Endothelial cell of umbilical vein (primary cell): ENCODE measurements at regions not wholly inside any gene's neighbourhood (a gene's known extent, or its start where the extent isn't known, plus 50 kb on each side); places are given as distances from the start of the nearest gene placed in this dataset.

Experiments used
- BruUV-seq: library from RNA; stranded (reverse); fragments of 400-500 nt; replicated peaks from 2 replicates; lab custom pipeline; 2021; lab: Mats Ljungman, UMichigan
- CTCF ChIA-PET: fragments of 300-600, 350-600 bp; sonication (Branson Sonifier 250); formaldehyde crosslinking; loops from one replicate; lab custom pipeline; 2021; ENCODE audit warnings: antibody characterized with exemption, inconsistent platforms; lab: Charles Lee
- POLR2A ChIA-PET: fragments of 300-600, 350-600 bp; sonication (Branson Sonifier 250); formaldehyde crosslinking; loops from one replicate; lab custom pipeline; 2021; ENCODE audit warnings: antibody characterized with exemption, inconsistent platforms; lab: Charles Lee
- DNase-seq: peaks from one replicate; pipeline ENCODE4 v3.0.0-alpha.2; 2011; ENCODE audit warnings: low read depth, low spot score
- FAIRE-seq: peaks from 2 replicates; lab custom pipeline; 2011; peaks lifted over from hg19 to GRCh38; lab: Jason Lieb, UNC
- H2AFZ ChIP-seq: 2 replicates; pipeline ENCODE4 v1.6.0; 2012; ENCODE audit warnings: low read depth, low read length, control low read depth, inconsistent platforms
- H3K27ac ChIP-seq: 2 replicates; pipeline ENCODE4 v1.5.1; 2011; ENCODE audit warnings: low read depth, mild to moderate bottlenecking, control low read depth, low read length, moderate library complexity; ENCODE audit not compliant: insufficient read depth
- H3K27me3 ChIP-seq, 2 experiments: 2 replicates each; pipeline versions ENCODE4 v1.6.0 to v1.6.1; 2011; ENCODE audit warnings: low read length in 2 of 2, mixed read lengths in 1 of 2; ENCODE audit not compliant: control insufficient read depth in 2 of 2, insufficient read depth in 2 of 2
- H3K36me3 ChIP-seq, 2 experiments: 2 replicates in 1 of 2; 3 replicates in 1 of 2; pipeline ENCODE4 v1.5.1; 2011; ENCODE audit warnings: low read length in 2 of 2, mild to moderate bottlenecking in 1 of 2, moderate library complexity in 1 of 2; ENCODE audit not compliant: control insufficient read depth in 2 of 2, insufficient read depth in 2 of 2; ENCODE audit errors: extremely low read depth in 1 of 2
- H3K4me1 ChIP-seq: 3 replicates; pipeline ENCODE4 v1.5.1; 2011; ENCODE audit warnings: mild to moderate bottlenecking, low read length; ENCODE audit not compliant: control insufficient read depth, insufficient read depth; ENCODE audit errors: extremely low read depth
- H3K4me2 ChIP-seq: 2 replicates; pipeline ENCODE4 v1.6.1; 2011; ENCODE audit warnings: low read length, control low read depth, mixed read lengths; ENCODE audit not compliant: insufficient read depth
- H3K4me3 ChIP-seq, 3 experiments: fragments of 200-600 bp in 1 of 3; sonication (generic), shearing (Covaris generic) in 1 of 3; replicated peaks in 1 of 3; 2 replicates each; pipeline ENCODE4 v1.5.1; 2011 to 2016; ENCODE audit warnings: control low read depth in 3 of 3, low read length in 3 of 3, mild to moderate bottlenecking in 2 of 3, inconsistent platforms in 1 of 3, low read depth in 1 of 3, moderate library complexity in 1 of 3; ENCODE audit not compliant: insufficient read depth in 1 of 3
- H3K79me2 ChIP-seq: 2 replicates; pipeline ENCODE4 v1.6.0; 2012; ENCODE audit warnings: low read length, inconsistent platforms; ENCODE audit not compliant: control insufficient read depth, insufficient read depth
- H3K9ac ChIP-seq: replicated peaks from 2 replicates; pipeline ENCODE3; 2011; ENCODE audit warnings: low read length, control low read depth; ENCODE audit not compliant: insufficient read depth; ENCODE audit errors: extremely low read depth
- H3K9me1 ChIP-seq: replicated peaks from 3 replicates; pipeline ENCODE4 v1.6.0; 2011; ENCODE audit warnings: mild to moderate bottlenecking, low read length; ENCODE audit not compliant: control insufficient read depth, insufficient read depth; ENCODE audit errors: extremely low read depth
- H3K9me3 ChIP-seq: replicated peaks from 2 replicates; pipeline ENCODE4 v1.5.1; 2012; ENCODE audit warnings: low read length, inconsistent platforms; ENCODE audit not compliant: control insufficient read depth, insufficient read depth
- H4K20me1 ChIP-seq: replicated peaks from 2 replicates; pipeline ENCODE3; 2011; ENCODE audit warnings: mild to moderate bottlenecking, low read length; ENCODE audit not compliant: control insufficient read depth, insufficient read depth; ENCODE audit errors: extremely low read depth
- EZH2 ChIP-seq: IDR thresholded peaks from 2 replicates; pipeline ENCODE4 v1.6.1; 2012; ENCODE audit warnings: borderline replicate concordance, low read depth, mild to moderate bottlenecking, moderate library complexity, low read length, inconsistent platforms; ENCODE audit not compliant: severe bottlenecking
- FOS ChIP-seq: IDR thresholded peaks from 2 replicates; pipeline ENCODE4 v1.6.1; 2011; ENCODE audit warnings: mild to moderate bottlenecking, low read length, moderate library complexity, borderline replicate concordance; ENCODE audit not compliant: insufficient read depth
- GATA2 ChIP-seq: IDR thresholded peaks from 2 replicates; pipeline ENCODE4 v1.7.0; 2011; ENCODE audit warnings: low read depth, mild to moderate bottlenecking, moderate library complexity, mixed read lengths, low read length; ENCODE audit not compliant: insufficient read length, insufficient read depth
- JUN ChIP-seq: IDR thresholded peaks from 2 replicates; pipeline ENCODE4 v1.6.1; 2011; ENCODE audit warnings: borderline replicate concordance, low read depth; ENCODE audit not compliant: insufficient read length, insufficient read depth
- MYC ChIP-seq: IDR thresholded peaks from one replicate; pipeline ENCODE4 v1.6.1; 2011; ENCODE audit warnings: mild to moderate bottlenecking, low read depth, low read length
- POLR2A ChIP-seq: IDR thresholded peaks from 2 replicates; pipeline ENCODE4 v1.6.1; 2012; ENCODE audit warnings: low read depth, mild to moderate bottlenecking, control low read depth, low read length
- POLR2AphosphoS5 ChIP-seq: IDR thresholded peaks from 2 replicates; pipeline ENCODE4 v1.6.1; 2012; ENCODE audit warnings: low read depth, mild to moderate bottlenecking, control low read depth, low read length, moderate library complexity; ENCODE audit not compliant: insufficient read depth
- dilution Hi-C: fragments of 300-500 bp; cut with MboI; formaldehyde crosslinking; loops from one replicate; pipeline ENCODE4 v1.15.0; 2019; ENCODE audit warnings: low sequenced_read_pairs; ENCODE audit not compliant: extremely low pct_ligation_motif_present
- intact Hi-C: fragments of 100-400 bp; cut with micrococcal nuclease; formaldehyde crosslinking; loops from one replicate; pipeline ENCODE4 v1.10.0; 2022
- TF ChIP-seq, protein P1 (sequence below), 2 donors: IDR thresholded peaks; 1 replicate in 1 of 2; 2 replicates in 1 of 2; pipeline ENCODE4 v1.5.1; 2011; ENCODE audit warnings: low read length in 2 of 2, mild to moderate bottlenecking in 2 of 2, moderate library complexity in 2 of 2, control low read depth in 1 of 2, inconsistent platforms in 1 of 2, low read depth in 1 of 2; ENCODE audit not compliant: insufficient read depth in 1 of 2; ENCODE audit errors: extremely low read depth in 1 of 2
- TF ChIP-seq, protein P2 (sequence below): IDR thresholded peaks from 2 replicates; pipeline ENCODE4 v1.6.1; 2011; ENCODE audit not compliant: insufficient read depth, insufficient read length

DNA sequence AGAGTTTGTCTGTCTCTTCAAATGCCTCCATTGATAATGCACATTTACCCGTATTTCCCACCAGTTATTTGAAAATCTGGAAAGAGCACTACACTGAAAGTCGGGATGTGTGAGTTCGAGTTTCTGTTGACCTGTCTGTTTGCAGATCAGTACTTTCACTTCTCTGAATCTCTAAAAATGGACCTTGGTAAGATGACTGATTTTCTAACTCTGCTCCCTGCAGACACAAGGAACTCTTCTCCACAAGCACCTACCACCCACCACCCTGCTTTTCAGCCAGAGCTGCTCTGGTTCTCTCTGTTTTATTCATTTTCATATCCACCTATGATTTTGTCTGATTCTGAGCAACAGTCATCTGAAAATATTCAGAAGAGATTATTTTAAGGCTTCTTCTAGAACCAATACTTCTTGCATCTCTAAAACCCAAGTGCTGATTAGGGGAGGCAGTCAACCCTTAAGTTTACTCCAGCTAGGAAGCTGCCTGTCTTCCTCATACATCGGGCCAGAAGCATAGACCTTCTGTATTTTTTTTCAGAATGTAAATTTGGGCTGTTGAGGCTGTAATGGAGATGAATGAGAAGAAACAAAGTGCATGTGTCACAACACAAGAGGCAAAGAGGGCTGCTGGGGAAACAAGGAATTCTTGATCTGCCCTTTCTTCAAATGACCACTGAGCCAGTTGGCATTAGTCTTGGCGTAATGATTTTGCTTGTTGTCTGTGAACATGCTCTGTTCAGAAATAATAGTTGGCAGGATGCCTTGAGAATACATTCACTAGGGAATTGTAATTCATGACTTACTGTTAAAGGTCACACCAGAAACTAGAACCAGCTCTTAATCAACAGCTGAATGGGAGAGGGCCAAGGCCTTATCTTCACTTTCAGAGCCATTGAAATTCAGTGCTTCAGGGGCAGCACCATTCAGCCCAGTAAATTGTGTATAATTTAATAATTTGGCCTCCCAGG, 85.4 kb upstream of the MYLIP start:
- H3K27me3 ChIP-seq = no peaks in the 10 kb centered on the region
- no peak overlapping the region for H3K4me3 ChIP-seq
- BruUV-seq = no TSS peak
- no peak overlapping the region for H3K4me2 ChIP-seq
- H2AFZ ChIP-seq = no peak overlapping the region
- CTCF ChIA-PET = no interaction called here
- H4K20me1 ChIP-seq = no peaks in the 10 kb centered on the region
- no peaks in the 10 kb centered on the region for H3K4me1 ChIP-seq
- POLR2A ChIA-PET = no interaction called here
- intact Hi-C loops (no loop called here), dilution Hi-C loops (no loop called here)
- H3K79me2 ChIP-seq = no peaks in the 10 kb centered on the region
- no peaks in the 10 kb centered on the region for H3K9me1 ChIP-seq
- no peak for TF ChIP-seq GATA2
- TF ChIP-seq POLR2A = no peak
- no peak for TF ChIP-seq EZH2
- no peak for TF ChIP-seq MYC
- DNase-seq (peak; percentile 57), FAIRE-seq (no peak)
- H3K9ac ChIP-seq = no peak overlapping the region
- H3K36me3 ChIP-seq = no peaks in the 10 kb centered on the region
- H3K9me3 ChIP-seq = no peaks in the 10 kb centered on the region
- no peak overlapping the region for H3K27ac ChIP-seq

DNA sequence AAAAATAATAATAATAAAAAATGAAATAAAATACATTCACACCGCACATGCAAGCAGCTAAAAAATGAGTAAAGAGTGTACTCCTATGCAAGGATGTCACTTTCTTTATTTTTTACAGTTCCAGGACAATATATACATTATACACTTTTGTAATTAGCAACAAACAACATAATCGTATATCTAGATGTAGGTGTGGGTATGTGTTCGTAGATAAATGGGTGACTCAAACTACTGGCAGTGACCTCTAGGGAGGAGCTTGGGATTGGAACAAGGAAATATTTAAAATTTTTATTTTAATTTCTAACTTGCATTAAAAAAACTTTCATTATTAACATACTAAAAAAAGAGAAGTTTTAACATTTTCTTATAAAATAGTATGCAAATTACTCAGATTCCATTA, 86.1 kb upstream of the MYLIP start:
- no peaks in the 10 kb centered on the region for H4K20me1 ChIP-seq
- H3K9me3 ChIP-seq = no peaks in the 10 kb centered on the region
- no peak for TF ChIP-seq FOS
- no peak for TF ChIP-seq GATA2
- TF ChIP-seq MYC = no peak
- no peak for TF ChIP-seq EZH2
- no peak for TF ChIP-seq POLR2A
- no peak for TF ChIP-seq POLR2AphosphoS5
- TF ChIP-seq, protein P1, sequence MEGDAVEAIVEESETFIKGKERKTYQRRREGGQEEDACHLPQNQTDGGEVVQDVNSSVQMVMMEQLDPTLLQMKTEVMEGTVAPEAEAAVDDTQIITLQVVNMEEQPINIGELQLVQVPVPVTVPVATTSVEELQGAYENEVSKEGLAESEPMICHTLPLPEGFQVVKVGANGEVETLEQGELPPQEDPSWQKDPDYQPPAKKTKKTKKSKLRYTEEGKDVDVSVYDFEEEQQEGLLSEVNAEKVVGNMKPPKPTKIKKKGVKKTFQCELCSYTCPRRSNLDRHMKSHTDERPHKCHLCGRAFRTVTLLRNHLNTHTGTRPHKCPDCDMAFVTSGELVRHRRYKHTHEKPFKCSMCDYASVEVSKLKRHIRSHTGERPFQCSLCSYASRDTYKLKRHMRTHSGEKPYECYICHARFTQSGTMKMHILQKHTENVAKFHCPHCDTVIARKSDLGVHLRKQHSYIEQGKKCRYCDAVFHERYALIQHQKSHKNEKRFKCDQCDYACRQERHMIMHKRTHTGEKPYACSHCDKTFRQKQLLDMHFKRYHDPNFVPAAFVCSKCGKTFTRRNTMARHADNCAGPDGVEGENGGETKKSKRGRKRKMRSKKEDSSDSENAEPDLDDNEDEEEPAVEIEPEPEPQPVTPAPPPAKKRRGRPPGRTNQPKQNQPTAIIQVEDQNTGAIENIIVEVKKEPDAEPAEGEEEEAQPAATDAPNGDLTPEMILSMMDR (IDR thresholded peaks at IDR 0.05; ENCODE audit: extremely low read depth in 1 of 2, insufficient read depth in 1 of 2, low read depth in 1 of 2, low read length in 2 of 2) = no peak
- no peak for TF ChIP-seq JUN
- TF ChIP-seq, protein P2, sequence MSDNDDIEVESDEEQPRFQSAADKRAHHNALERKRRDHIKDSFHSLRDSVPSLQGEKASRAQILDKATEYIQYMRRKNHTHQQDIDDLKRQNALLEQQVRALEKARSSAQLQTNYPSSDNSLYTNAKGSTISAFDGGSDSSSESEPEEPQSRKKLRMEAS = no peak
- H3K36me3 ChIP-seq = no peaks in the 10 kb centered on the region
- no peaks in the 10 kb centered on the region for H3K9me1 ChIP-seq
- ChIA-PET CTCF (no interaction called here), POLR2A (no interaction called here)
- H3K9ac ChIP-seq = no peak overlapping the region
- H3K4me1 ChIP-seq = no peaks in the 10 kb centered on the region
- BruUV-seq = no TSS peak
- no peaks in the 10 kb centered on the region for H3K79me2 ChIP-seq
- H3K4me3 ChIP-seq = no peak overlapping the region
- DNase-seq (no peak), FAIRE-seq (no peak)
- H3K27ac ChIP-seq = no peak overlapping the region
- intact Hi-C loops = no loop called here
- no peaks in the 10 kb centered on the region for H3K27me3 ChIP-seq
- no peak overlapping the region for H2AFZ ChIP-seq
- dilution Hi-C loops = no loop called here
- no peak overlapping the region for H3K4me2 ChIP-seq
